K562 (cell line): ENCODE measurements at regions not wholly inside any gene's neighbourhood (a gene's known extent, or its start where the extent isn't known, plus 50 kb on each side); places are given as distances from the start of the nearest gene placed in this dataset.

Source experiments
- ATAC-seq: fragments of 200-7000 bp; cut with Tn5 transposase; 3 replicates; pipeline ENCODE4 v1.9.1; 2020; ENCODE audit warnings: moderate library complexity
- BruUV-seq: library from RNA; stranded (reverse); fragments of 400-500 nt; replicated peaks from 2 replicates; lab custom pipeline; 2021; lab: Mats Ljungman, UMichigan
- CTCF ChIA-PET: fragments of 300-600 bp; formaldehyde crosslinking; extraction: SDS; loops from one replicate; lab custom pipeline; 2021; ENCODE audit warnings: low intra/inter-chr PET ratio; lab: Yijun Ruan, JAX
- POLR2A ChIA-PET: fragments of 300-600, 350-650 bp; sonication (Branson Sonifier 250); formaldehyde crosslinking; extraction: SDS; loops from one replicate; lab custom pipeline; 2021; ENCODE audit warnings: antibody characterized with exemption, inconsistent platforms; lab: Yijun Ruan, JAX
- DNase-seq, 4 experiments: peaks; one replicate each; pipeline versions ENCODE4 v3.0.0 to v3.0.0-alpha.2; 2011 to 2018; ENCODE audit warnings: low spot score in 3 of 4, mixed read lengths in 3 of 4; ENCODE audit errors: extremely low read depth in 1 of 4
- FAIRE-seq: peaks from 2 replicates; lab custom pipeline; 2011; peaks lifted over from hg19 to GRCh38; lab: Jason Lieb, UNC
- H2AFZ ChIP-seq: 2 replicates; pipeline ENCODE4 v1.6.0; 2011; ENCODE audit warnings: low read depth, low read length, control low read depth, inconsistent platforms
- H3K27ac ChIP-seq: fragments of 200-600 bp; 3 replicates; pipeline ENCODE4 v1.8.0; 2011; ENCODE audit warnings: low read depth, mild to moderate bottlenecking, control low read depth, inconsistent platforms, low read length, moderate library complexity, mixed read lengths; ENCODE audit errors: extremely low read depth
- H3K27me3 ChIP-seq, 2 experiments: fragments of 300-600 bp in 1 of 2; 2 replicates in 1 of 2; 3 replicates in 1 of 2; pipeline versions ENCODE4 v1.6.0 to v1.8.0; 2011; ENCODE audit warnings: inconsistent platforms in 2 of 2, low read length in 2 of 2, mild to moderate bottlenecking in 1 of 2, mixed read lengths in 1 of 2, moderate library complexity in 1 of 2; ENCODE audit not compliant: control insufficient read depth in 2 of 2, insufficient read depth in 2 of 2
- H3K36me3 ChIP-seq: fragments of 300-600 bp; 3 replicates; pipeline ENCODE4 v1.8.0; 2011; ENCODE audit warnings: mild to moderate bottlenecking, low read length, inconsistent platforms; ENCODE audit not compliant: control insufficient read depth, insufficient read depth
- H3K4me1 ChIP-seq, 2 experiments: fragments of 200-600 bp in 1 of 2; replicated peaks in 1 of 2; 2 replicates in 1 of 2; 3 replicates in 1 of 2; pipeline versions ENCODE4 v1.5.1 to v1.8.0; 2011; ENCODE audit warnings: inconsistent platforms in 2 of 2, low read length in 2 of 2, mild to moderate bottlenecking in 1 of 2, mixed read lengths in 1 of 2, moderate library complexity in 1 of 2; ENCODE audit not compliant: control insufficient read depth in 2 of 2, insufficient read depth in 2 of 2
- H3K4me2 ChIP-seq: 2 replicates; pipeline ENCODE4 v1.6.1; 2011; ENCODE audit warnings: low read length, control low read depth, inconsistent platforms, mixed read lengths; ENCODE audit not compliant: insufficient read depth
- H3K4me3 ChIP-seq: fragments of 200-600 bp; sonication (generic), shearing (Covaris generic); 2 replicates; pipeline ENCODE4 v1.5.1; 2016; ENCODE audit warnings: control low read depth, inconsistent platforms
- H3K79me2 ChIP-seq: fragments of 200-600 bp; 3 replicates; pipeline ENCODE4 v1.8.0; 2011; ENCODE audit warnings: low read length, inconsistent platforms; ENCODE audit not compliant: control insufficient read depth, insufficient read depth
- H3K9ac ChIP-seq, 2 experiments: 2 replicates each; pipeline versions ENCODE4 v1.6.0 to v1.6.1; 2011; ENCODE audit warnings: low read depth in 2 of 2, low read length in 2 of 2, control low read depth in 1 of 2, inconsistent platforms in 1 of 2, mild to moderate bottlenecking in 1 of 2, mixed read lengths in 1 of 2; ENCODE audit not compliant: insufficient read depth in 1 of 2
- H3K9me1 ChIP-seq: one replicate; pipeline ENCODE4 v1.6.0; 2011; ENCODE audit warnings: inconsistent platforms, mild to moderate bottlenecking, low read length, moderate library complexity; ENCODE audit not compliant: control insufficient read depth, insufficient read depth
- H3K9me3 ChIP-seq: replicated peaks from 2 replicates; pipeline ENCODE4 v1.5.1; 2011; ENCODE audit warnings: low read depth, low read length, inconsistent platforms; ENCODE audit not compliant: control insufficient read depth, insufficient read depth
- H4K20me1 ChIP-seq: replicated peaks from 2 replicates; pipeline ENCODE4 v1.6.1; 2011; ENCODE audit warnings: low read length, inconsistent platforms, mixed read lengths; ENCODE audit not compliant: control insufficient read depth, insufficient read depth
- ARID1B ChIP-seq: fragments of 450-650 bp; IDR thresholded peaks from 2 replicates; pipeline ENCODE4 v1.6.1; 2016; ENCODE audit warnings: antibody characterized with exemption, mild to moderate bottlenecking, inconsistent platforms
- ASH1L ChIP-seq: fragments of 450-650 bp; IDR thresholded peaks from 2 replicates; pipeline ENCODE4 v1.6.1; 2018; ENCODE audit warnings: borderline replicate concordance, mild to moderate bottlenecking, low read depth; ENCODE audit not compliant: partially characterized antibody
- HOMEZ ChIP-seq: fragments of 250-450 bp; sonication (Bioruptor Pico); IDR thresholded peaks from 2 replicates; pipeline ENCODE4 v1.4.0; 2020; ENCODE audit warnings: mild to moderate bottlenecking, moderate library complexity
- LEF1 ChIP-seq: fragments of 450-650 bp; IDR thresholded peaks from 2 replicates; pipeline ENCODE4 v1.6.1; 2016; ENCODE audit warnings: mild to moderate bottlenecking
- RB1 ChIP-seq: fragments of 450-650 bp; IDR thresholded peaks from 2 replicates; pipeline ENCODE4 v1.6.1; 2017; ENCODE audit warnings: low read depth, mild to moderate bottlenecking
- ZNF140 ChIP-seq: fragments of 250-450 bp; sonication (Bioruptor Pico); IDR thresholded peaks from 2 replicates; pipeline ENCODE4 v1.8.0; 2021; ENCODE audit warnings: moderate library complexity, mild to moderate bottlenecking, inconsistent platforms
- WGBS: fragments of 100-300 bp; shearing (Covaris generic); methylation state at CpG from one replicate; pipeline ENCODE4 v1.1.6; 2016; ENCODE audit warnings: low coverage, mixed read lengths; ENCODE audit not compliant: insufficient coverage; ENCODE audit errors: missing lambda C conversion rate; 5-methylcytosine and 5-hydroxymethylcytosine counted together
- in situ Hi-C: fragments of 300-500 bp; cut with MboI; formaldehyde crosslinking; loops from 4 replicates; pipeline ENCODE4 v1.15.0; 2018; ENCODE audit warnings: inconsistent platforms, mixed read lengths
- intact Hi-C: fragments of 100-400 bp; cut with micrococcal nuclease; formaldehyde crosslinking; loops from 2 replicates; pipeline ENCODE4 v1.14.2; 2022

GRCh38 chr10:3264161-3264761 is 91.7 kb upstream of the PITRM1 start:
- no peak for DNase-seq
- POLR2A ChIA-PET = interaction anchor here (0.6 kb wide), 2 partner anchors 17 to 619 kb away, joined by 3 to 5 read pairs; no protein-coding TSS in a partner anchor
- H3K9me3 ChIP-seq = no peaks in the 10 kb centered on the region
- peaks cover 24 to 65% of the 10 kb centered on the region in 2 experiments for H3K27me3 ChIP-seq
- CTCF ChIA-PET = no interaction called here
- no peaks in the 10 kb centered on the region; a peak in 1 of 5 replicates for H3K4me1 ChIP-seq
- no peaks in the 10 kb centered on the region for H3K9me1 ChIP-seq
- H2AFZ ChIP-seq = no peak overlapping the region
- no peak for ATAC-seq
- FAIRE-seq = no peak
- intact Hi-C loops = no loop called here
- H3K9ac ChIP-seq = no peak overlapping the region
- in situ Hi-C loops = no loop called here
- no TSS peak for BruUV-seq
- no peaks in the 10 kb centered on the region for H4K20me1 ChIP-seq
- H3K4me2 ChIP-seq = no peak overlapping the region
- no peak overlapping the region for H3K4me3 ChIP-seq
- H3K79me2 ChIP-seq = no peaks in the 10 kb centered on the region
- under 1% methylated on average over 12 of the region's 12 CpGs for WGBS
- H3K36me3 ChIP-seq = no peaks in the 10 kb centered on the region
- no peak for TF ChIP-seq ZNF140 (CRISPR knock-in tag)
- no peak for TF ChIP-seq ASH1L
- no peak for TF ChIP-seq HOMEZ
- no peak for TF ChIP-seq ARID1B
- no peak for TF ChIP-seq RB1
- no peak for TF ChIP-seq LEF1
- no peak overlapping the region for H3K27ac ChIP-seq
